ENCODE measurements at regions not wholly inside any gene's neighbourhood (a gene's known extent, or its start where the extent isn't known, plus 50 kb on each side); places are given as distances from the start of the nearest gene placed in this dataset.

DNA sequence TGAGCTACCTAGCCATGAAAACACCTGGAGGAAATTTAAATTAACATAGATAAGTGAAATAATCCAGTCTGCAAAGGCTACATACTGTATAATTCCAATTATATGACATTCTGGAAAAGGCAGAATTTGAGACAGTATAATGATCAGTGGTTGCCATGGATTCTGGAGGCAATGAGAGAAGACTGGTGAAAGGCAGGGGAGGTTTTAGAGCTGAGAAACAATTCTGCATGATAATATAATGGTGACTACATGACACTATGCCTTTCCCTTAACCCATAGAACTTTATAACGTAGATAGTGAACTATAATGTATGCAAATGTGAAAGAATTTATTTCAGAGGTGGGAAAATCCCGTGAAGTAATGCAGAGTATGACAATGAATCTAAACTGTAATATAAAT lies 749.3 kb downstream of the TRIB2 start:
- TF ChIP-seq, protein P1, sequence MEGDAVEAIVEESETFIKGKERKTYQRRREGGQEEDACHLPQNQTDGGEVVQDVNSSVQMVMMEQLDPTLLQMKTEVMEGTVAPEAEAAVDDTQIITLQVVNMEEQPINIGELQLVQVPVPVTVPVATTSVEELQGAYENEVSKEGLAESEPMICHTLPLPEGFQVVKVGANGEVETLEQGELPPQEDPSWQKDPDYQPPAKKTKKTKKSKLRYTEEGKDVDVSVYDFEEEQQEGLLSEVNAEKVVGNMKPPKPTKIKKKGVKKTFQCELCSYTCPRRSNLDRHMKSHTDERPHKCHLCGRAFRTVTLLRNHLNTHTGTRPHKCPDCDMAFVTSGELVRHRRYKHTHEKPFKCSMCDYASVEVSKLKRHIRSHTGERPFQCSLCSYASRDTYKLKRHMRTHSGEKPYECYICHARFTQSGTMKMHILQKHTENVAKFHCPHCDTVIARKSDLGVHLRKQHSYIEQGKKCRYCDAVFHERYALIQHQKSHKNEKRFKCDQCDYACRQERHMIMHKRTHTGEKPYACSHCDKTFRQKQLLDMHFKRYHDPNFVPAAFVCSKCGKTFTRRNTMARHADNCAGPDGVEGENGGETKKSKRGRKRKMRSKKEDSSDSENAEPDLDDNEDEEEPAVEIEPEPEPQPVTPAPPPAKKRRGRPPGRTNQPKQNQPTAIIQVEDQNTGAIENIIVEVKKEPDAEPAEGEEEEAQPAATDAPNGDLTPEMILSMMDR (IDR thresholded peaks at IDR 0.05), result no peak
- TF ChIP-seq, protein P2, sequence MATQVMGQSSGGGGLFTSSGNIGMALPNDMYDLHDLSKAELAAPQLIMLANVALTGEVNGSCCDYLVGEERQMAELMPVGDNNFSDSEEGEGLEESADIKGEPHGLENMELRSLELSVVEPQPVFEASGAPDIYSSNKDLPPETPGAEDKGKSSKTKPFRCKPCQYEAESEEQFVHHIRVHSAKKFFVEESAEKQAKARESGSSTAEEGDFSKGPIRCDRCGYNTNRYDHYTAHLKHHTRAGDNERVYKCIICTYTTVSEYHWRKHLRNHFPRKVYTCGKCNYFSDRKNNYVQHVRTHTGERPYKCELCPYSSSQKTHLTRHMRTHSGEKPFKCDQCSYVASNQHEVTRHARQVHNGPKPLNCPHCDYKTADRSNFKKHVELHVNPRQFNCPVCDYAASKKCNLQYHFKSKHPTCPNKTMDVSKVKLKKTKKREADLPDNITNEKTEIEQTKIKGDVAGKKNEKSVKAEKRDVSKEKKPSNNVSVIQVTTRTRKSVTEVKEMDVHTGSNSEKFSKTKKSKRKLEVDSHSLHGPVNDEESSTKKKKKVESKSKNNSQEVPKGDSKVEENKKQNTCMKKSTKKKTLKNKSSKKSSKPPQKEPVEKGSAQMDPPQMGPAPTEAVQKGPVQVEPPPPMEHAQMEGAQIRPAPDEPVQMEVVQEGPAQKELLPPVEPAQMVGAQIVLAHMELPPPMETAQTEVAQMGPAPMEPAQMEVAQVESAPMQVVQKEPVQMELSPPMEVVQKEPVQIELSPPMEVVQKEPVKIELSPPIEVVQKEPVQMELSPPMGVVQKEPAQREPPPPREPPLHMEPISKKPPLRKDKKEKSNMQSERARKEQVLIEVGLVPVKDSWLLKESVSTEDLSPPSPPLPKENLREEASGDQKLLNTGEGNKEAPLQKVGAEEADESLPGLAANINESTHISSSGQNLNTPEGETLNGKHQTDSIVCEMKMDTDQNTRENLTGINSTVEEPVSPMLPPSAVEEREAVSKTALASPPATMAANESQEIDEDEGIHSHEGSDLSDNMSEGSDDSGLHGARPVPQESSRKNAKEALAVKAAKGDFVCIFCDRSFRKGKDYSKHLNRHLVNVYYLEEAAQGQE (IDR thresholded peaks at IDR 0.05; ENCODE audit: insufficient read depth in 1 of 2, low read depth in 2 of 2, low read length in 1 of 2), result no peak

All from Panc1 (cell line).